HCT116 (cell line): ENCODE measurements at regions not wholly inside any gene's neighbourhood (a gene's known extent, or its start where the extent isn't known, plus 50 kb on each side); places are given as distances from the start of the nearest gene placed in this dataset.
A peak's percentile ranks its signal among the peaks of the same experiment; 100 is the strongest.

Experiments used
- ATAC-seq: fragments of 200-7000 bp; cut with Tn5 transposase; 2 replicates; pipeline ENCODE4 v1.9.1; 2020; ENCODE audit warnings: mild to moderate bottlenecking, moderate library complexity
- BruUV-seq: library from RNA; stranded (reverse); fragments of 400-500 nt; replicated peaks from 2 replicates; lab custom pipeline; 2021; lab: Mats Ljungman, UMichigan
- CTCF ChIA-PET: fragments of 300-600 bp; sonication (Branson Sonifier 250); formaldehyde crosslinking; loops from one replicate; lab custom pipeline; 2021; ENCODE audit warnings: antibody characterized with exemption; lab: Charles Lee
- POLR2A ChIA-PET: fragments of 300-600, 350-600 bp; sonication (Branson Sonifier 250); formaldehyde crosslinking; loops from one replicate; lab custom pipeline; 2021; ENCODE audit warnings: antibody characterized with exemption; lab: Charles Lee
- RAD21 ChIA-PET, 2 experiments: fragments of 300-600 bp; sonication (Branson Sonifier 250); formaldehyde crosslinking; loops; one replicate each; lab custom pipeline; 2023; ENCODE audit warnings: low total read pairs in 2 of 2; ENCODE audit not compliant: uncharacterized antibody in 2 of 2, unreplicated experiment in 2 of 2, low non-redundant PET in 1 of 2; lab: Charles Lee
- DNase-seq: peaks from one replicate; pipeline ENCODE4 v3.0.0-alpha.2; 2010; ENCODE audit warnings: low read depth, low spot score
- H2AFZ ChIP-seq: fragments of 200-600 bp; shearing (Covaris generic), sonication (generic); 2 replicates; pipeline ENCODE4 v1.6.1; 2017; ENCODE audit warnings: low read depth, mixed run types, mixed read lengths, antibody characterized with exemption, low read length; ENCODE audit not compliant: poor library complexity, severe bottlenecking
- H3K27ac ChIP-seq: 2 replicates; pipeline ENCODE4 v1.5.1; 2012; ENCODE audit warnings: low read depth, low read length
- H3K27me3 ChIP-seq: fragments of 200-600 bp; sonication (generic); 2 replicates; pipeline ENCODE4 v1.6.1; 2016; ENCODE audit warnings: mixed run types, low read length, mixed read lengths; ENCODE audit not compliant: insufficient read depth
- H3K36me3 ChIP-seq, 2 experiments: fragments of 200-500 bp in 1 of 2; fragments of 200-600 bp in 1 of 2; sonication (Bioruptor generic) in 1 of 2; sonication (generic) in 1 of 2; 2 replicates each; pipeline versions ENCODE4 v1.5.1 to v1.6.1; 2014 to 2016; ENCODE audit warnings: low read length in 2 of 2, inconsistent platforms in 1 of 2, mixed read lengths in 1 of 2, mixed run types in 1 of 2; ENCODE audit not compliant: insufficient read depth in 2 of 2, control insufficient read depth in 1 of 2
- H3K4me1 ChIP-seq, 2 experiments: fragments of 200-600 bp in 1 of 2; sonication (generic) in 1 of 2; 2 replicates each; pipeline versions ENCODE4 v1.5.1 to v1.6.1; 2012 to 2017; ENCODE audit warnings: low read length in 2 of 2, inconsistent platforms in 1 of 2, mild to moderate bottlenecking in 1 of 2, mixed read lengths in 1 of 2, mixed run types in 1 of 2, moderate library complexity in 1 of 2; ENCODE audit not compliant: insufficient read depth in 2 of 2, control insufficient read depth in 1 of 2
- H3K4me2 ChIP-seq: fragments of 200-600 bp; sonication (generic); 2 replicates; pipeline ENCODE4 v1.6.1; 2017; ENCODE audit warnings: mixed run types, low read length, mixed read lengths
- H3K4me3 ChIP-seq, 2 experiments: fragments of 200-600 bp in 1 of 2; sonication (generic) in 1 of 2; replicated peaks in 1 of 2; 2 replicates each; pipeline ENCODE4 v1.5.1; 2011 to 2016; ENCODE audit warnings: low read length in 2 of 2, control low read depth in 1 of 2, low read depth in 1 of 2, mild to moderate bottlenecking in 1 of 2, mixed read lengths in 1 of 2, mixed run types in 1 of 2
- H3K79me2 ChIP-seq: fragments of 200-600 bp; sonication (generic); 2 replicates; pipeline ENCODE4 v1.6.1; 2017; ENCODE audit warnings: mild to moderate bottlenecking, mixed run types, low read length, moderate library complexity, mixed read lengths; ENCODE audit not compliant: insufficient read depth
- H3K9ac ChIP-seq: fragments of 200-600 bp; sonication (generic); 2 replicates; pipeline ENCODE4 v1.6.1; 2016; ENCODE audit warnings: low read length, mixed read lengths
- H3K9me2 ChIP-seq: fragments of 200-600 bp; sonication (generic), shearing (Covaris generic); 2 replicates; pipeline ENCODE4 v1.6.1; 2017; ENCODE audit warnings: mixed run types, mild to moderate bottlenecking, moderate library complexity; ENCODE audit not compliant: insufficient read depth
- H3K9me3 ChIP-seq, 2 experiments: fragments of 200-500 bp in 1 of 2; fragments of 200-600 bp in 1 of 2; sonication (Bioruptor generic) in 1 of 2; sonication (generic) in 1 of 2; 2 replicates each; pipeline ENCODE4 v1.6.1; 2014 to 2017; ENCODE audit warnings: low read length in 2 of 2, mixed read lengths in 2 of 2, inconsistent platforms in 1 of 2, low read depth in 1 of 2, mild to moderate bottlenecking in 1 of 2, mixed run types in 1 of 2, moderate library complexity in 1 of 2; ENCODE audit not compliant: control insufficient read depth in 1 of 2, insufficient read depth in 1 of 2
- H4K20me1 ChIP-seq: fragments of 200-600 bp; sonication (generic), shearing (Covaris generic); 2 replicates; pipeline ENCODE4 v1.6.1; 2017; ENCODE audit warnings: mixed run types, mild to moderate bottlenecking, moderate library complexity; ENCODE audit not compliant: insufficient read depth
- ATF3 ChIP-seq: IDR thresholded peaks from 2 replicates; pipeline ENCODE4 v1.6.1; 2012
- CTCF ChIP-seq, 3 experiments: fragments of 200-600 bp in 1 of 3; sonication (generic) in 1 of 3; IDR thresholded peaks in 2 of 3; conservative IDR thresholded peaks in 1 of 3; 2 replicates each; pipeline ENCODE4 v1.5.1; 2012 to 2017; ENCODE audit warnings: low read depth in 2 of 3, low read length in 2 of 3, antibody characterized with exemption in 1 of 3, borderline replicate concordance in 1 of 3, control low read depth in 1 of 3, mild to moderate bottlenecking in 1 of 3, mixed read lengths in 1 of 3, mixed run types in 1 of 3, moderate library complexity in 1 of 3; ENCODE audit not compliant: insufficient read depth in 1 of 3
- EGR1 ChIP-seq: IDR thresholded peaks from 2 replicates; pipeline ENCODE4 v1.6.1; 2012; ENCODE audit warnings: low read depth
- ELF1 ChIP-seq: IDR thresholded peaks from 2 replicates; pipeline ENCODE4 v1.6.1; 2012; ENCODE audit warnings: low read depth, borderline replicate concordance
- EZH2phosphoT487 ChIP-seq: fragments of 200-600 bp; IDR thresholded peaks from 2 replicates; pipeline ENCODE4 v1.6.1; 2018; ENCODE audit warnings: antibody characterized with exemption, borderline replicate concordance
- JUND ChIP-seq: IDR thresholded peaks from 2 replicates; pipeline ENCODE4 v1.6.1; 2012
- POLR2A ChIP-seq: IDR thresholded peaks from 2 replicates; pipeline ENCODE4 v1.7.0; 2011; ENCODE audit warnings: borderline replicate concordance; ENCODE audit not compliant: insufficient read depth, insufficient read length; ENCODE audit errors: extremely low read depth
- RAD21 ChIP-seq: IDR thresholded peaks from 2 replicates; pipeline ENCODE4 v1.6.1; 2012; ENCODE audit warnings: low read depth, mild to moderate bottlenecking
- SP1 ChIP-seq: IDR thresholded peaks from 2 replicates; pipeline ENCODE4 v1.6.1; 2012; ENCODE audit warnings: low read depth
- TCF7L2 ChIP-seq: IDR thresholded peaks from 2 replicates; pipeline ENCODE4 v1.7.0; 2011; ENCODE audit warnings: borderline replicate concordance, inconsistent platforms; ENCODE audit not compliant: insufficient read depth, insufficient read length; ENCODE audit errors: extremely low read depth
- YY1 ChIP-seq: IDR thresholded peaks from 2 replicates; pipeline ENCODE4 v1.6.1; 2011; ENCODE audit warnings: low read length, low read depth, moderate library complexity, mild to moderate bottlenecking; ENCODE audit not compliant: insufficient replicate concordance; ENCODE audit errors: extremely low read depth
- ZBTB33 ChIP-seq: IDR thresholded peaks from 2 replicates; pipeline ENCODE4 v1.6.1; 2011; ENCODE audit warnings: mild to moderate bottlenecking, low read length, moderate library complexity; ENCODE audit not compliant: insufficient replicate concordance; ENCODE audit errors: extremely low read depth
- ZFX ChIP-seq: fragments of 450-650 bp; IDR thresholded peaks from 2 replicates; pipeline ENCODE4 v1.6.1; 2017
- intact Hi-C: fragments of 100-400 bp; cut with micrococcal nuclease; formaldehyde crosslinking; loops from 2 replicates; pipeline ENCODE4 v1.10.0; 2022
- TF ChIP-seq, protein P1 (sequence below): IDR thresholded peaks from 2 replicates; pipeline ENCODE4 v1.6.1; 2012

DNA sequence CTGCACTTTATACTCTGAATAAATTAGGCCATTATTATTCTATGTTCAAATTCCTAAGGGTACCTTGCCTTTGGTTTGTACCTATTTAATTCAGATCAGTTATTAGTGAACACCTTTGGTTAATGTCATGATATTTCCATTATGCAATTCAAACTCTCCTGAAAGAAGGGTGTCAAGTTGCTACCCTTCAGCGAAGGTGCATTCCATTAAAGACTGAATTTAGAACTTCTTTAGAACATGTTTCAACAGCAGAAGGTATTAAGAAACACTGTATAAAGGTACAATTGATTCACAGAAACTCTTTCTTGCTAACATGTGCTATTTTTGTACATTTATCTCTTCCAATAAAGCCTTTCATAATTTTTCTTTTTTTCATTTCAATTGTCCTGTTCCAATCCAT is 1545.4 kb upstream of the PCDH10 start:
- Histone ChIP-seq H3K27me3 (no peaks in the 10 kb centered on the region), H3K36me3 (no peaks in the 10 kb centered on the region), H3K9me2 (no peaks in the 10 kb centered on the region), H2AFZ (peak overlapping the region; percentile 22), H3K9me3 (no peaks in the 10 kb centered on the region), H3K4me1 (no peaks in the 10 kb centered on the region), H3K79me2 (no peaks in the 10 kb centered on the region), H3K9ac (no peak overlapping the region), H3K27ac (no peak overlapping the region), H4K20me1 (no peaks in the 10 kb centered on the region), H3K4me3 (no peak overlapping the region), H3K4me2 (no peak overlapping the region)
- TF ChIP-seq SP1: no peak
- TF ChIP-seq ELF1: no peak
- TF ChIP-seq EZH2phosphoT487: no peak
- no peak for ATAC-seq
- intact Hi-C loops: no loop called here
- POLR2A ChIA-PET: no interaction called here
- no peak for DNase-seq
- RAD21 ChIA-PET: no interaction called here
- CTCF ChIA-PET: no interaction called here
- no TSS peak for BruUV-seq

GRCh38 chr4:131609039-131609438 is 1540.1 kb upstream of the PCDH10 start:
- intact Hi-C loops: no loop called here
- ATAC-seq (no peak), DNase-seq (no peak)
- no peaks in the 10 kb centered on the region for H3K9me2 ChIP-seq
- ChIA-PET CTCF (no interaction called here), RAD21 (no interaction called here), POLR2A (no interaction called here)
- no peaks in the 10 kb centered on the region for H3K27me3 ChIP-seq
- H2AFZ ChIP-seq: no peak overlapping the region
- no peaks in the 10 kb centered on the region for H4K20me1 ChIP-seq
- H3K4me2 ChIP-seq: no peak overlapping the region
- peaks cover 0 to 10% of the 10 kb centered on the region in 2 experiments; a peak in 2 of 4 replicates for H3K4me1 ChIP-seq
- H3K9ac ChIP-seq: no peak overlapping the region
- no peaks in the 10 kb centered on the region for H3K36me3 ChIP-seq
- H3K9me3 ChIP-seq: no peaks in the 10 kb centered on the region
- no peak overlapping the region for H3K27ac ChIP-seq
- no peaks in the 10 kb centered on the region for H3K79me2 ChIP-seq
- no TSS peak for BruUV-seq
- H3K4me3 ChIP-seq: no peak overlapping the region
- TF ChIP-seq ATF3 (no peak), ZFX (no peak), RAD21 (no peak), EGR1 (no peak), YY1 (no peak), JUND (no peak), ZBTB33 (no peak), POLR2A (no peak), CTCF (IDR thresholded peaks at IDR 0.05 in 2 of 3, conservative IDR thresholded peaks at IDR 0.05 in 1 of 3; ENCODE audit: borderline replicate concordance in 1 of 3, insufficient read depth in 1 of 3, low read depth in 2 of 3, low read length in 2 of 3) (no peak), TCF7L2 (no peak)
- TF ChIP-seq, protein P1, sequence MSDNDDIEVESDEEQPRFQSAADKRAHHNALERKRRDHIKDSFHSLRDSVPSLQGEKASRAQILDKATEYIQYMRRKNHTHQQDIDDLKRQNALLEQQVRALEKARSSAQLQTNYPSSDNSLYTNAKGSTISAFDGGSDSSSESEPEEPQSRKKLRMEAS: no peak
